ENCODE measurements at regions not wholly inside any gene's neighbourhood (a gene's known extent, or its start where the extent isn't known, plus 50 kb on each side); places are given as distances from the start of the nearest gene placed in this dataset.

DNA sequence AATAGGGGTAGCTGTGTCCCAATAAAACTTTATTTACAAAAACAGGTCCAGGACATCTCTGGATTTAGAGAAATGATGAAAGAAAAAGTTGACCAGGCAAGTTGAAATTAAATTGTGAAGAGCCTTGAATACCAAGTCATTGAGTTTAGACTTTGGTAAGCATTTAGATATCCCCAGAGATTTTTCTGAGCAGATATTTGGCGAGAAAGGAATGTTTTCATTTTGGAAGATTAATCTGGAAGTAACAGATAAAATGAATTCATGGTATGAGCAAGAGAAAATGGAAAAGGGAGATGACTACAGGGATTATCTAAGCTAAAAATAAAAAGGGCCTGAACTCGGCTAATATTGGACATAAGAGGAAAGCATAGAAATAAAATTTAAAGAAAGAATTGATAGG is 157.6 kb downstream of the ACTL7B start:
- TF ChIP-seq, protein P1, sequence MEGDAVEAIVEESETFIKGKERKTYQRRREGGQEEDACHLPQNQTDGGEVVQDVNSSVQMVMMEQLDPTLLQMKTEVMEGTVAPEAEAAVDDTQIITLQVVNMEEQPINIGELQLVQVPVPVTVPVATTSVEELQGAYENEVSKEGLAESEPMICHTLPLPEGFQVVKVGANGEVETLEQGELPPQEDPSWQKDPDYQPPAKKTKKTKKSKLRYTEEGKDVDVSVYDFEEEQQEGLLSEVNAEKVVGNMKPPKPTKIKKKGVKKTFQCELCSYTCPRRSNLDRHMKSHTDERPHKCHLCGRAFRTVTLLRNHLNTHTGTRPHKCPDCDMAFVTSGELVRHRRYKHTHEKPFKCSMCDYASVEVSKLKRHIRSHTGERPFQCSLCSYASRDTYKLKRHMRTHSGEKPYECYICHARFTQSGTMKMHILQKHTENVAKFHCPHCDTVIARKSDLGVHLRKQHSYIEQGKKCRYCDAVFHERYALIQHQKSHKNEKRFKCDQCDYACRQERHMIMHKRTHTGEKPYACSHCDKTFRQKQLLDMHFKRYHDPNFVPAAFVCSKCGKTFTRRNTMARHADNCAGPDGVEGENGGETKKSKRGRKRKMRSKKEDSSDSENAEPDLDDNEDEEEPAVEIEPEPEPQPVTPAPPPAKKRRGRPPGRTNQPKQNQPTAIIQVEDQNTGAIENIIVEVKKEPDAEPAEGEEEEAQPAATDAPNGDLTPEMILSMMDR (IDR thresholded peaks at IDR 0.05) = no peak
- no peak for TF ChIP-seq EZH2 (IDR thresholded peaks at IDR 0.05; ENCODE audit: borderline replicate concordance, insufficient read depth, low read depth, low read length, poor library complexity, severe bottlenecking)

Data from B cell (primary cell).